Activated gamma-delta T cell treated with Interleukin-2 at 50 U/mL for 16 hours (primary cell): ENCODE measurements at regions not wholly inside any gene's neighbourhood (a gene's known extent, or its start where the extent isn't known, plus 50 kb on each side); places are given as distances from the start of the nearest gene placed in this dataset.

Experiments used
- DNase-seq: peaks from one replicate; pipeline ENCODE4 v3.0.0-alpha.2; 2020

DNA sequence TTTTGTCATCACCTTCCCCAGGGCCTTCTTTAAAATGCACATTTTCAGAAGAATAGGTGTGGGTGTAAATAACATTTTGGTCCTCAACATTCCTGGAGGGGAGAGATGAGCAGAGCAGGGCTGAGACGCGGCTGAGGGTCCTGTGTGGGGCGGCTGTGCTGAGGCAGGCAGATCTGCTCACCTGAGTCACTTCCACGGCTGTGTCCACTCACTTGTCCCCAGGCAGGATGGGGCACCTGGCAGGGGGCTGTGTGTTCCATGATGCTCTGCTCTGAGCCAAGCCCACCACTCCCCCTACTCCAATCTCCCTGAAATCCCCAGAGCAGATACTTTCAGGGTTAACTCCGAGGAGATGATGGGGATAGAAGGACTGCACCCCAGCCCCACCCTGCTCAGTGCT is 93.8 kb downstream of the GLRX3 start:
- DNase-seq: no peak

DNA sequence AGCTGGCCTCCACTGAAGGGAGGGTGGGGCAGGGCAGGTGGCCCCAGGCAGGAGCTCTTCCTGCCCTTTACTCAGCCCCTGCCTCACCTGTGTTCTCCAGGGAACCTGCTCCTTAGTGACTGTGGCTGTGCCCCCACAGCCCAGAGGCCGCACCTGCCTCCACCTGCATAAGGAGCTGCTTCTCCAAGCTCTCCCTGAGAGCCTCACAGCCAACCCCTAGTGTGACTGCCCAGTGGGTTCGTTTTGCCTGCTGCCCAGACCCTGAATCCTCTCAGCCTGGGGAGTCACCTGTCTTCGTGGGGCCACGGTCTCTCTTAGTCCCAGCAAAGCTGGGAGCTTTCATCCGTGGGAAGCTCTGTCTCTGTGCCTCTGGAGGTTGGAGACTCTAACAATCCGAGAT is 94.4 kb downstream of the GLRX3 start:
- DNase-seq: no peak

DNA sequence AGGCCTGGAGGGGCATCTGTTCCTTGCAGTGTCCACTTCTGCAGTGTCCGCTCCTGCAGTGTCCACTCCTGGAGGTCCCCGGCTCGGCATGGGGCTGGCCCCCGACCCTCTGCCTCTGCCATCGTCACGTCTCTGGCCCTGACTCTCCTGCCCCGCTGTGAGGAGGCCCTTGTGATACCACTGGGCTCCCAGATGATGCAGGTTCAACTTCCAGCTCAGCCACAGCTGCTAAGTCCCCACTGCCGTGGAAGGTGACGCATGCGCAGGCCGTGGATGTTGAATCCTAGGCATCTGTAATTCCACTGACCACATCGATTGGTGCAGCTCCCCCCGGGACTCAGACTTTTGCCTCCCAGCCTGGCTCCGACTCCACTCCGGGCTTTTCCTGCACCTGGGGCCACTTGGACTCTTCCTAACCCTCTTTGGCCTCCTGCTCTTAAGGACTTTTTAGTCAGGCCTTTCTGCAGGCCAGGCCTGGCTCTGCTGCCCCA is 95.1 kb downstream of the GLRX3 start:
- DNase-seq: no peak

DNA sequence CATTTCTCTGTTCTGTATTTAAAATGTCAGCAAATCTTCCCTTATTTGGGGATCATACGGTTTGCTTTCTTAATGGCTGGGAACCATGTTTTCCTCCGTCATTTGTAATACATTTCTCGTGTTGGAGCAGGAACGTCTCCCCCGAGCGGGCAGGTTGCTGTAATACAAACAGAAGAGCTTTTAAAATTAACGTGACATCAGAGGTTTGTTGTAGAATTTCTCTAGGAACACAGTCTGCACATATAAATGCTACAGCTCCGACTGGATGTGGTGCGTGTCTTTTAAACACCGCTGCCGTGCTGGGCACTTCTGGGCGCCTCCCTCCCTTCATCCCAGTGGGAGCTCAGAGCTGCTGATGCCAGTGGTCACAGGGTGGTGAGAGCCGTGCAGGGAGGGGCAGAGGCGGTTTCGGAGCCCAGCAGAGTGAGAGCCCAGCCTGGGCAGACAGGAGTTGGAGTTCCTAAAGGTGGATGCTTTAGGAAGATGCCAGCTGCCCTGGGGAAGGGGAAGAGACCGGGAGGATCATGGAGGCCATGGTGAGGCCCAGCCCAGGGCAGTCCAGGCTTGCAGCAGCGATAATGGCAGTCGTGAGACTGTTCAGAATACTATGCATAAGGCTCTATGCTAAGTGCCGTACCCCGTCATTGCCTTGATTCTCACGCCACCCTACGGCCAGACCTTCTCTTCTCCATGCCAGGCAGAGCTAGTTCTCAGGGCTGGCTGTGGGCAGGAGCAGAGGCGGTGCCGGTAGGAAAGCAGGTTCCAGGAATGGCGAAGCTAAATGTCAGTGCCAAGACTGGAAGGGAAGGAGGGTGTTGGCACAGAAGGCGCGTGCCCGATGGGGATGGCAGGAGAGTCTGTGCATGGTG is 96.2 kb downstream of the GLRX3 start:
- DNase-seq: no peak

DNA sequence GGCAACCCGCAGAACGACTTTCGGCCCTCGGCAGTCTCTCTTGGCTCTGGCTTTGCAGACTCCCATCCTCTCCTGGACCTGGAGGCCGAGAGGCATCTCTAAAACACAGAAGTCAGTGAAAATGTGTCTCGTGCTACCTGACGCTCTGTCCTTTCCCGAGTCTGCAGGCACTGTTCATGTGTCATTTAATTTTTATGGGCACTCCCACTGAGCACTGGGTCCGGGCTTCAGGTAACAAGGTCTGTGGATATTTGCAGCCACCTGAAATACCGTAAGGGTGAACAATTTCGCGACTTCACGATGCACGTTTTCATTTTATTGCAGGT is 96.8 kb downstream of the GLRX3 start:
- DNase-seq: no peak

DNA sequence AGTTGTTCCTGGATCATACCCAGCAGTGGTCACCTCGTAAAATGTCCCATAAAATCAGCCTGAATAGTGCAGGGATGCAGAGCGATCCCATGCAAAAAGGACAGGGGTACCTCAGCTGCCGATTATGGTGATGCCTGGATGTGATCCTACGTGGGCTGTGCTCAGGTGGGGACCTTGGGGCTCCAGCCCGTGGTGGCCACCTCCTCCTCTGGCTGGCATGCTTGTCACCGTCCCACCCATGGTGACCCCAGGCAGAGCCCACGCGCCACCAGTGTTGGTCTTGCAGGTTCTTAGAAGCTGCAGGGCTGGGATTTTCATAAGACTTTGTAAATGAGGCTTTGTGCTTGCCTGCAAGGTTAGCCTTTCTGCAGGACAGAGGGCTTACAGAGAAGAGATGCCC is 97.2 kb downstream of the GLRX3 start:
- no peak for DNase-seq

DNA sequence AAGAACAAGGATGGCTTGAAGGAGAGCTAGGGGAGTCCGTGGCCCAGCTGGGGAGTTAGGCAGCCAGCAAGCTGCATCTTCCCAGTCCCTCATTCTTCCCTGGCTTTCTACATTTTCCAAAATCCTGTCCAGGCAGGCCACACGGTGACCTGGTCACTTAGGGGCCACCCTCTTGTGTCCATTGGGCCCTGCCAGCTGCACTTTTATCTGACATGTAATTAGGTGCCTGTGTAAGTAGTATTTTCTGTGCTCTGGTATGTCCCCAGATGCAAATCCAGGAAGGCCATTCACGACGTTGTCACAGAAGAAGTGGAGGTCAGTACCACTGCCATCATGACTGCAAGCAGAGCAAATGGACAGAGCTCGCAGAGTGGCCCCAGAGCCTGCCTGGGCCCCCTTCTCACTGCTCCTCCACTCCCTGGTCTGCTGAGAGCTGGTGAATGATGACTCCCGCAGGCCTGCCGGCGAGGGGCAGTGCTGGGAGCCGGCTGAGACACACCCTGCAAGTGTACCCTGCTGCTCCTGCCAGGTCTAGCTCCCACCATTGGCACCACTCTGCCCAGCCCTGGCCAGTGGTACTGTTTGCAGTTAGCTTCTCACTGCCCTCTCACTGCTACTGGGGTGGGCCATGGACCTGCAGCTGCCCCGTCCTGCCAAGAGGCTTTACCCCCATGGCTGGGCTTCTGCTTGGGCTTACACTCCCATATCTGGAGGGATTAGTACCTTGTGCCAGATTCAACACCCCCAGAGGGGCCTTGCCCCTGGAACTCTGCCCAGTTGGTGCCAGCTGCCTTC is 98.2 kb downstream of the GLRX3 start:
- no peak for DNase-seq

DNA sequence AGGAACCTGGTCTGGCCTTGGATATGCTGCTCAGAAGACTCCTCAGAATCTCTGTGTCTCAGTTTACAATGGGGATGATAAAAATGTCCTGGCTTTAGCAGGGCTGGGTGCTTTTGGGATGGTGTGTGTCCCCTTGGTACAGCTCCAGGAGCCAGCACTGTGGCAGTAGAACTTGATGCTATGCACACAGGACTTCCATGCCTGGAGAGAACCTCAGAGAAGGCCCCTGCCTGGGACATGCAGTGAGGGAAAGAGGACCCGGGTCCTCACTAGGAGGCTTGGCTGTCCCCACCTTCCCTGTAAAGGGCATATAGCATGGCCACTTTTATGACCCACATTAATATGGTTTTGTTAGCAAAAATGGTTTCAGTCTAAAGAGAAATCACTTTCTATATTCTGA is 100.5 kb downstream of the GLRX3 start:
- no peak for DNase-seq

DNA sequence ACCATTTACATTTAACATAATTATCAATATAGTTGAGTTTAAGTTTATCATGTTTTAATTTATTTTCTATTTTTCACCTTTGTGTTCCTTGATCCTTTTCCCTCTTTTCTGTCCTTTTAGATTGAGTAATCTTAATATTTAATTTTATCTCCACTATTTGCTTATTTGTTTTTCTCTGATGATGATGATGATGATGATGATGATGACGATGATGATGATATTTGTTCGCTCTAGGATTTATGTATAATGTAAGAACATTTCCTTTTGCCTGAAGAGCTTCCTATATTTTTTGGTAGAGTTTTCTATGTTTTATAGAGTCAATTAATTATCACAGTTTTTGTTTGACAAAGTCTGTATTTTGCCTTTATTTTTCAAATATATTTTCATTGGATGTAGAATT is 104.2 kb downstream of the GLRX3 start:
- DNase-seq: no peak

DNA sequence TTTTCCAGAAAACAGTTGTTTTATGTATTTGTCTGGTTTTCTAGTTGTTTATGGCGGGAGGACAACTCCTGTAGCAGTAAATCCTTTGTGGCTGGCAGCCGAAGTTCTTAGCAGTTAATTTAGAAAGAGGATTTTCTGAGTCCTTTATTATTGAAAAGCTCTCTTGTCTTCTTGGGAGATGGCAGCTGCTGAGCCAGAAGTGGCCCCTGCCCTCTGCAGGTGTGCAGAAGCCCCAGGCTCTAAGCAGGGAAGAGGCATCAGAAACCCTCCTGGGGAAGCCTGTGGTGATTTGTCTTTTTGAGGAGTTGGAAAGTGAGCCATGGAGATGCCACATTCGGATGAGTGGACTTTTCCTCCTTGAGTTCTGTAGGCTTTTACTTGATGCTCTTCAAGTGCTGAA is 106.3 kb downstream of the GLRX3 start:
- no peak for DNase-seq

DNA sequence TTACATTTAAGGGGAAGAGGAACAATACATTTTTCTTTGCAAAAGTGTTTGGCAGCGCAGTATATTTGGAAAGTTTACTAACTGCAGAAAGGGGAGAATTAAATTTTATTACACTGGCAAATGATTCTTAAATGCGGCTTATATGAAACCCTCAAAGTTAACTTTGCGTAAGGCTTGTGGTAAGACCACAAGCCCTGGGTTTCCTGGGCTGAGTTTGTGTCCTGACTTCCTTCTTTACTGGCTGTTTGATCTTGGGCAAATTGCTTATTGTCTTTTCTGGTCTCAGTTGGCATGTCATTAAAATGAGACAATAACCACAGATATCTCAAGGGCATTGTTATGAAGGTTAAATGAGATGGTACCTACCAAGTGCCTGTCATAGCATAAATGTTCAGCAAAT is 106.8 kb downstream of the GLRX3 start:
- DNase-seq: no peak

DNA sequence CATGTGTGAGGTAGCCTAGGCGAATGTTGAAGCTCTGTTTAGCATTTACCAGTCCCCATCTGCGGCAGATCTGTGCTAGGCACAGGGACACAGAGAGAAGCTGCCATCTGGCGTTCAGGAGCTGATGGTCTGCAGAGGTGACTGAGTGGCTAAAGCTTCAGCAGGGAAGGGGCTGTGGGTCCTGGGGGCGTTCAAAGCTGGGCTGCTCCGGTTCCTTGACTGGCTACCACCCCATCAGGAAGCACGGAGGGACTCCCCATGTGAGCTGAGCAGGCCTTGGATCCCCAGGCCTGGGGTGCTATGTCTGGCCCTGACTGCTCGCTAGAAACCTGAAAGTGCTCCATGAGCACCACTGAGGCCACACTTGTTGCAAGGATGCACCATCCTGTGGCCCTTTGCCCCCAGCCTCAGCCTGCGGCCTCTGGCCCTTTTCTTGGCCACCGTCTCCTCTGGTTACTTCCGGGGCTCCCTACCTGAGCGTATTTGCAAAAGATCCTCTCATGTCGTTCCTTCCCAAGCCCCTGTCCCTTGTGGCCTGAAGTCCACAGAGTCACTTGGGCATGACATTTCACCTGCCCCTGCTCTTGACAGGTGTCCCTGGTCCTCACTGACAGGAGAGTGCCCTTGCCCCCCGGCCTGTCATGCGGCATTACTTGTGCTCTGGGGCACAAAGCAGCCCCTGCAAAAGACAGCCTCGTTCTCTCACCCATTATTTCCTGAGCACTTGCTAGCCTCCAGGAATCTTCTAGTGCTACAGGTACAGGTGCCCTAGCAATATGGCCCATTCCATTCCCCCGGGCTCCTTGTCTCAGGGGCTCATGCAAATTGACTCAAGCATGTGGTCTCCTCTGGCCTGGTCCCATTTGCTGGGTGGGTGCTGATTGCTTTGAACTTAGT is 108.1 kb downstream of the GLRX3 start:
- no peak for DNase-seq

DNA sequence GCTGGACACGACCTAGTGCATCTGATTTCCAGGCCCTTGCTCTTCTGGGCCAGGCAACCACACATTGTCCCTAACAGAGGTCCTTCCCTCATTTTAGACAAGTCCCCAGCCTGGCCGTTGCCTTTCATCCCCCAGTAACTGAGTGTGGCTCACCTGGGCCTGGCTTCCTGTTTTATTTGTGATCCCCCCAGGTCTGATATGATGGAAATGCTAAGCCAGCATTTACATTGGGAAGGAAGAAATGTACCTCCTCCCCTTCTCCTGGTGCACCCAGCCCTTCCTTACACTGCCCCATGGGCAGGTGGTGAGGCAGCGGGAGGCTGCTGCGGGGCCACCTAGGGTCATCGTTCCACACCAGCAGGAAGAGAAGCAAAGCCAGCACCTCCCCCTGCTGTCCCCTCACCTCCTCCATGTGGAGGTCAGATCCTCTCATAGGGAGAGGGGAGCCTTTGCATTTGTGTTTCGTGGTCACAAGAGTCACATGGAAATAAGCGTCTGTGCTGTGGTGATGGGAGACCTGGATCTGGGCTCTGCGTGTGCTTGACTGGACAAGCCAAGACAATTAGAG is 108.8 kb downstream of the GLRX3 start:
- no peak for DNase-seq

DNA sequence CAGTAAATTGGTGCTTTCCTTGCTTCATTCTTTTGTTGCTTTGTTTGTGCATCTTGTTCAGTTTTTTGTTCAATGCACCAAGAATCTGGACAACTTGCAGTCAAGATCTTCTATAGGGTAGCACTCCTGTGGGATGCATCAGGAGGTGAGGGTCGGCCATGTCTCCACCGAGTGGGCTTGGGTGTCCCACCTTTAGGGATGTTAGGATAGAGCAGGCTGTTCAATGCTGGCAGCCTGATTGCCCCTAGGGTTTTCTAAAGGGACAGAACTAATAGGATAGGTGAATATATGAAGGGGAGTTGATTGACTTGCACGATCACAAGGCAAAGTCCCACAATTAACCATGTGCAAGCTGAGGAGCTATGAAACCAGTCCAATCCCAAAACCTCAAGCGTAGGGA is 109.9 kb downstream of the GLRX3 start:
- no peak for DNase-seq

DNA sequence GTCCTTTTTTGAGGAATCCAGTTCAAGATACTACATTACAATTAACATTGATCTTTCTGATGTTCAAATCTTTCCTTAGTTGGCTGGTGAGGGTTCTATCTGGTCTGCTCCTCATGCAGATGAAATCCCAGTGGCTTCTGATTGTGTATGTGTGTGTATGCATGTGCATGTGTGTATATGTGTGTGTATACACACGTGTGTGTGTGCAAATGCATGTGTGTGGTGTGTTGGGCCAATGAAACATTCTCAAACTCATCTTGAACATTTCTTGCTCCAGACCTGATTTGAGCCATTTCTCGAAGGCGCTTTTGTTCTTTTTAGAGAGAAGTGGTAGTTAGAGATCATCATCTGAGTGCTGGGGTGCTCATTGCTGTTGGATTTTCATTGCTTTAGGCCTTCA is 113.9 kb downstream of the GLRX3 start:
- no peak for DNase-seq

DNA sequence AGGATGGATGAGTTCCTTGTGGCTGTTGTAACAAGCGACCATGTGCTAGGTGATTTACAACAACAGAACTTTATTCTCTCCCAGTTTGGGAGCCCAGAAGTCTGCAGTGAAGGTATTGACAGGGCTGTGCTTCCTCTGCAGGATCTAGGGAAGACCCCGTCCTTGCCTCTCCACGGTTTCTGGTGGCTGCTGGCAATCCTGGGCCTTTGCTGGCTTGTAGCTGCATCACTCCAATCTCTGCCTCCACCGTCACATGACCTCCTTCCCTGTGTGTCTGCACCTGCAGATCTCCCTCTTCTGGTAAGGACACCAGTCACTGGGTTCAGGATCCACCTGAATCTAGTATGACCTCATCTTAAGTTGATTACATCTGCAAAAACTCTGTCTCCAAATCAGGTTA is 115.6 kb downstream of the GLRX3 start:
- no peak for DNase-seq

DNA sequence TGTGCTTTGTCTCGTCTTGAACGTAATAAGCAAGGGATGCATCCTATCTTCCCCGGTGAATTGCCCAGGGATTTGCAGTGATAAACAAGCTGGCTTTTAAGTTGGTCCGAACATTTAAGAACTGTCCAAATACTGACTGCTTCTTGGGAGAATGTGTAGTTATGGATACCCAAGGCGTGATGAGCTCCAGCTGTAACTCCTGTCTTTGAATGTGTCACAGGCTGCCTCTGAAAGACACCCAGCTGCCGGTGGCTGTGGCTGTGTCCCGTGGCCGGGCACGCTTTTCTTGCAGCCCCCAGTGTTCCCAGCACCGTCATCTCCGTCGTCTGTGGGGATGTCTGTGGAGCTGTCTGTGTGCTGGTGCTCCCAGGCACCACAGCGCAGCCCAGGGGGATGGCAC is 118.1 kb downstream of the GLRX3 start:
- DNase-seq: no peak

DNA sequence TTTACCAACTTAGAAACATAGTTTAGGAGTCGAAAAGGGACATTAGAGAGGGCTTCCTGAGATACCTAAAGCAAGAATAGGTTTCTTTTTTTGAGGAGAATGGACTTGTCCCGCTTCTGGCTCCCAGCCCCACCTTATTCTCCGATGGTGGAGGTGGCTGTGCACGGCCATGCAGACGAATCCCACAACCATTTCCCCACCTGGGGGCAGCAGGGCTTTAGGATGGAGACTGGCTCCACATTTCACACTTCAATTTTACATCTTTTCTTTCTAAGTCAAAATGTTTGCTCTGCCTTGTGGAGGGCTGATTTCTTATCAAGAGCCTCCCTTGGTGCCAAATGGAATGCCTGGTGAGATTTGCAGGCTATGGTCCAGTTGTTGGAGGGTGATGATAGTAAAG is 118.5 kb downstream of the GLRX3 start:
- no peak for DNase-seq

DNA sequence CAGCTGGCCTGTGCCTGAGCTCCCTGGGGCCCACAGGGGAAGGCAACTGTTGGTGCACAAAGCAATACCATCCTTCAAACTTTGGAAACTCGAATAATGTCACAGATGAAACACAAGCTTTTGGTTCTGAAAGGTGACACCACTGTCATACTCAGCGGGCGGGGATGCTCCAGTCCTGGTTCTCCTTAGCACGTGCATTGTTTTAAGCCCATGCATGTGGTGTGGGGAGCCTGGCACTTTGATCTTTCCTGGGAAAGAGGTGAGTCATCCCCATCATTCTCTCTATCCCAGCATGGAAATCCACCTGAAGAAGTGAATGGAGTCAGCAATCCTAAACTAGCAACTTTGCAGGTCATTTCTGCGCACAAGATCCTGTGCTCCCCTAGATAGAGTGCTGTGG is 119.6 kb downstream of the GLRX3 start:
- DNase-seq: no peak

DNA sequence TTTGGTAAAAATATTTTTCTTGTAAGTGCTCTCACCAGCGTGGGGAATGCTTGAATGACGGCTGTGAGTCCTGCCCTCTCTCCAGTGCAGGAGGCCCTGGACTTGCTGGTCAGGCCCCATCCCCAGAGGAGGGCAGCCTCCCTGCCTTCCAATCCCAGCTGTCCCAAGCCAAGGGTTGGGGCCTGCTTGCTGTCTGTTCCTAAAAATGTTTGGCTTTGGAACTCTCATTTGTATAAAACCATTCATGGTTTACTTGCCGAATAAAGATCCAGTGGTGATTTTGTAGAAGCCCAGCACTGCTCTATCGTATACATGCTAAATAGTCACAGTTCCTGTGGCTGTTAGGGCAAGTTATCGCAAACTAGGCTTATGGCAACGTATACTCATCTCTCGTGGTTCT is 121.7 kb downstream of the GLRX3 start:
- no peak for DNase-seq

DNA sequence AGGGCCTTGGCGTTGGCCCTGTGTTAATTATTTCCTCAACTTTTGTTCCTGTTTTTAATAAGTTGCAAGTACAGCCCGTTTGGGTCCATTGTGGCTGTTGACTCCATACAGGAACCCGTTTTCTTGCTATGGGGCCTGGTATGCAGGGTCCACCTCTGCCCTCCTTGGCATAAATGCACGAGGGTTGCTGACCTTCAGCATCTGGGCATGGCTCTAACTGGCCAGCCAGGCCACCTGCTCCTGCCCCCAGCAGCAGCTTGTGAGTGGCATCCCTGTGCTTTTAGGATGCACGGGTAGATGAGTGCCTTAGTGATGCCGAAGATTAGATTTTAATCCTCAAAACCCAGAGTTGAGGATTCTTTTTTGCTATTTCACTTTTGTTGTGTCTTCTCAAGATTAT is 123.2 kb downstream of the GLRX3 start:
- no peak for DNase-seq

DNA sequence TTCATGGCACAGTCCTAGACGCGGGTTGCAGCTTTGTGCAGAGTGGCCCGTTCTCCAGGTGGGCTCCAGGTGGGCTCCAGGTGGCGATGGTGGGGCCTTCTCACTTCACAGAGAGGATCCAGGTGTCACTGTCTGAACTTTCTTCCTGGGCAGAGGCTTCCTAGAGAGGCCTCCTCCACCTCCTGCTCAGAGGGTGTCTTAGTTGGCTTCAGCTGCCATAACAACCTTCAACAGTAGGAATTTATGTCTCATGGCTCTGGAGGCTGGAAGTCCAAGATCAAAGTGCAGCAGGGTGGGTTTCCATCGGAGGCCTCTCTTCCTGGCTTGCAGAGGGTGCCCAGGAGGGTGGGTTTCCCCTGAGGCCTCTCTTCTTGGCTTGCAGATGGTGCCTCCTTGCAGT is 125.1 kb downstream of the GLRX3 start:
- no peak for DNase-seq

DNA sequence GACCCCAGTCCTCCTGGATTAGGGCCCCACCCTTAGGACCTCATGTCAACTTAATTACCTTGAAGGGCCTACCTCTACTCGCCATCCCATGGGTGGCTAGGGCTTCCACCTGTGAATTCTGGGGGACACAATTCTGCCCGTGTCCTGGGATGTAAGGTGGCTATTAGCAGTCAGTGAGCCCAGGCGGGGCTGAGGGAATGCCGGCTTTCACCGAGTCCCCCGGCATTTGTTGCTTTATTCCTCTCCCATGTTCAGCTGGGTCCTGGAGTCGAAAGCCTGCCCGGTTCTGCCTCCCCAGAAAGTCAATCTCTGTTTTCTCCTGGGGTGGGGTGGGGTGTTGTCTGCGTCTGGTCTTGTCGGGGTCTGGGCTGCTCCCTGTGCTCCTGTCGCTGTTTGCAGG is 125.6 kb downstream of the GLRX3 start:
- DNase-seq: no peak
